Bronchial epithelial cell (primary cell): ENCODE measurements at regions not wholly inside any gene's neighbourhood (a gene's known extent, or its start where the extent isn't known, plus 50 kb on each side); places are given as distances from the start of the nearest gene placed in this dataset.

Experiments
- DNase-seq: peaks from one replicate; pipeline ENCODE4 v3.0.0-alpha.2; 2010; ENCODE audit warnings: low read depth
- FAIRE-seq: peaks from 2 replicates; lab custom pipeline; 2011; peaks lifted over from hg19 to GRCh38; lab: Jason Lieb, UNC
- H3K27me3 ChIP-seq: 2 replicates; pipeline ENCODE4 v1.5.1; 2011; ENCODE audit warnings: low read length; ENCODE audit not compliant: control insufficient read depth, insufficient read depth
- H3K36me3 ChIP-seq: 2 replicates; pipeline ENCODE4 v1.5.1; 2011; ENCODE audit warnings: low read length; ENCODE audit not compliant: control insufficient read depth, insufficient read depth
- H3K4me3 ChIP-seq: 2 replicates; pipeline ENCODE4 v1.5.1; 2011; ENCODE audit warnings: mild to moderate bottlenecking, low read depth, low read length, control low read depth
- TF ChIP-seq, protein P1 (sequence below): IDR thresholded peaks from 2 replicates; pipeline ENCODE4 v1.5.1; 2011; ENCODE audit warnings: mild to moderate bottlenecking, moderate library complexity, low read length, control low read depth, inconsistent platforms; ENCODE audit not compliant: insufficient read depth, severe bottlenecking

DNA sequence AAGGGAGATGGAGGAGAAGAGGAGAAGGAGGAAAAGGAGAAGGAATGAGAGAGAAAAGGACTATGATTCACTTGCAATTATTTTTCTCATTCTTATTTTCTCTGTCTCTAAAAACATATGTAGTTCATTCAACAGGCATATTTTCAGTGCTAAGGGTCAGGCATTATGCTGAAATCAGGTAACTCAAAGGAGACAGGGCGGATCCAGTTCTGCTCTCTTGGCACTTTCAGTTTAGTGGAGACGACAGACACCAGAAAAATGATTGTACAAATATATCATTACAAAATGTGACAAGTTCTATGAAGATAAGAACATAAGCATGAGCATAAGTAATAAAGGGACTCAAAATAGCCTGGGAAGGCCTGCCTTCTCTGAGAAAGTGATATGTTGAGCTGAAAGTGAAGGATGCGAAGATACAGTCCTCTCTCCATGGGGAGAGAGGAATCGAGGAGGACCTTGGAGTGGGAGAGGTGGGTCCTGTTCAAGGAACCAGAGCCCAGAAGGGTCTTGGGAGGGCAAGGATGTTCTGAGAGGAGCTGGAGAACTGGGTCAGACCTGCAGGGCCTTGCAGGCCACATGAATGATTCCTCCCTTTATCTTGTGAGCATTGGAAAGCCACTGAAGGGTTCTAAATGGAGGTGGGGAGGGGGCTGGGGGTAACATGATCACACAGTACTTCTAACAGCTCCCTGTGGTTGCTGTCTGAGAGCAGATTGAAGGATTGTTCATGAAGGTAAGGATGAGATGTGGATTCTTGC is 58.6 kb upstream of the TMEM17 start:
- no peaks in the 10 kb centered on the region for H3K27me3 ChIP-seq
- TF ChIP-seq, protein P1, sequence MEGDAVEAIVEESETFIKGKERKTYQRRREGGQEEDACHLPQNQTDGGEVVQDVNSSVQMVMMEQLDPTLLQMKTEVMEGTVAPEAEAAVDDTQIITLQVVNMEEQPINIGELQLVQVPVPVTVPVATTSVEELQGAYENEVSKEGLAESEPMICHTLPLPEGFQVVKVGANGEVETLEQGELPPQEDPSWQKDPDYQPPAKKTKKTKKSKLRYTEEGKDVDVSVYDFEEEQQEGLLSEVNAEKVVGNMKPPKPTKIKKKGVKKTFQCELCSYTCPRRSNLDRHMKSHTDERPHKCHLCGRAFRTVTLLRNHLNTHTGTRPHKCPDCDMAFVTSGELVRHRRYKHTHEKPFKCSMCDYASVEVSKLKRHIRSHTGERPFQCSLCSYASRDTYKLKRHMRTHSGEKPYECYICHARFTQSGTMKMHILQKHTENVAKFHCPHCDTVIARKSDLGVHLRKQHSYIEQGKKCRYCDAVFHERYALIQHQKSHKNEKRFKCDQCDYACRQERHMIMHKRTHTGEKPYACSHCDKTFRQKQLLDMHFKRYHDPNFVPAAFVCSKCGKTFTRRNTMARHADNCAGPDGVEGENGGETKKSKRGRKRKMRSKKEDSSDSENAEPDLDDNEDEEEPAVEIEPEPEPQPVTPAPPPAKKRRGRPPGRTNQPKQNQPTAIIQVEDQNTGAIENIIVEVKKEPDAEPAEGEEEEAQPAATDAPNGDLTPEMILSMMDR, result no peak
- no peak for DNase-seq
- H3K4me3 ChIP-seq, result no peak overlapping the region
- no peaks in the 10 kb centered on the region for H3K36me3 ChIP-seq
- no peak for FAIRE-seq

DNA sequence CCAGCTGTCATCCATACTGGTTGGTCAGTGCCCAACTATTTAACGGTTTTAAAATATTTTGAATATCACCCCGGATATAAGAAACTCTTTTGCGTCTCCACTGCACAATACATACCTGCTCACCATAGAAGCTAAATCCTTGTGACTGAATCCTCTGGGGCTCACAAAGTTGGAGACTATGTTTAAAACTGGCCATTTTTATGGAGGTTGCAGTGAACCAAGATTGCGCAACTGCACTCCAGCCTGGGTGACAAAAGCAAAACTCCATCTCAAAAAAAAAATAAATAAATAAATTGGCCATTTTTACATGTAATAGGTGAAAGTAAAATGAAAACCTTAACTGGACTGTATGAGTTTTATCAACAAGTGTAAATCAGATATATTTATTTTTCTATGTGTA is 55.6 kb upstream of the TMEM17 start:
- no peak for DNase-seq
- no peaks in the 10 kb centered on the region for H3K27me3 ChIP-seq
- H3K36me3 ChIP-seq, result no peaks in the 10 kb centered on the region
- H3K4me3 ChIP-seq, result no peak overlapping the region
- no peak for FAIRE-seq
- TF ChIP-seq, protein P1, result no peak

DNA sequence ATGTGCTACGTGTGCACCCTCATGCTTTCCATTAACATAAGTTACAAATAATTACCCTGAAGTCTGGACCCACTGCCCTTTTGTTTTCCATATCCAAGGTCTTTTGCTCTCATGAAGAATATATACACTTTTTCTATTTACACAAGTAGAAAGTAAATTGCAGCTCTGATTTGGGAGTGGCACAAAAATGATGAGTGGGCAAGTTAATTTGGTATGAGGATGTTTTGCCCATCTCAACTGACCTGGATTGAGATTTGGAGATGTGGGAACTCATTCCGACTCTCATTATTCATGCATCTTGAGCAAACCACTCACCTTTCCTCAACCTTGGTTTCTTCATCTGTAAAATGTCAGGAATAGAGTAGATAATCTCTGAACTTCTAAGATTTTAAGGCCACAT is 53.6 kb upstream of the TMEM17 start:
- no peak for FAIRE-seq
- DNase-seq, result no peak
- H3K27me3 ChIP-seq, result no peaks in the 10 kb centered on the region
- TF ChIP-seq, protein P1, result no peak
- no peaks in the 10 kb centered on the region for H3K36me3 ChIP-seq
- H3K4me3 ChIP-seq, result no peak overlapping the region

DNA sequence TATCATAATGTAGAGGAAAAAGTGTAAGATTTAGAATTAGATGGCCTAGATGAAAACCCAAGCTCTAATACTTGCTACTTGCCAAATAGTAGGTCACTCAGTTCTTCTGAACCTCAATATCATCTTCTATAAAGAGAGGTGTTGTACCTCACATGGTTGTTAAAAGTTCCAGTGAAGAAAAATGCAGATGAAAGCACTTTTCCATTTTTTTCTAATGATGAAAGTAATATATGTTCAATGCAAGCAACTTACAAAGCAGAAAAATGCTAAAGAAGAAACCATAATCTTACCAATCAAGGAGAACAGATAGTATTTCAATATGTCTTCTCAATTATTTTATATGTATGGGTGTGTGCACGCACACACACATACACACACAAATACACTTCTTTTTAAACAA is 52.7 kb upstream of the TMEM17 start:
- Histone ChIP-seq H3K4me3 (no peak overlapping the region), H3K36me3 (no peaks in the 10 kb centered on the region), H3K27me3 (no peaks in the 10 kb centered on the region)
- no peak for DNase-seq
- TF ChIP-seq, protein P1, result no peak
- no peak for FAIRE-seq

DNA sequence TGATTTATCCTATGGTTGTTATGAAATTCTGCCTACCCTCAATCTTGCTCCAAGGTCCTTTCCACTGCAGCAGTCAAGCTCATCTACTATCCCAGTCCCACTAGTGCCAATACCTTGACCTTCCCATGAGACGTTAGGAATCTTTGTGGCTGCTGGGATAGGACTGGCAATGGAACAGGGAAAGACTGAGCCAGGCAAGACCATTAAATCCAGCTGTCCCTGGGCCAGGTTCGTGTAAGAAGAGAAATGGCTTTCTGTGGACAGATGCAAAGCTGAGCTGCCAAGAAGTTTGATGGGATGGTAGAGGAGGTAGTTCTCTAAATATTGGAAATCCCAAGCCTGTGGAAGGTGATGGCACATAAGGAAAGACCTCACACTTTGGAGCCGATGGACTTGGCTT is 50.1 kb upstream of the TMEM17 start:
- TF ChIP-seq, protein P1, result no peak
- Histone ChIP-seq H3K4me3 (no peak overlapping the region), H3K27me3 (no peaks in the 10 kb centered on the region), H3K36me3 (no peaks in the 10 kb centered on the region)
- FAIRE-seq (no peak), DNase-seq (no peak)
